ENCODE measurements at regions not wholly inside any gene's neighbourhood (a gene's known extent, or its start where the extent isn't known, plus 50 kb on each side); places are given as distances from the start of the nearest gene placed in this dataset.

DNA sequence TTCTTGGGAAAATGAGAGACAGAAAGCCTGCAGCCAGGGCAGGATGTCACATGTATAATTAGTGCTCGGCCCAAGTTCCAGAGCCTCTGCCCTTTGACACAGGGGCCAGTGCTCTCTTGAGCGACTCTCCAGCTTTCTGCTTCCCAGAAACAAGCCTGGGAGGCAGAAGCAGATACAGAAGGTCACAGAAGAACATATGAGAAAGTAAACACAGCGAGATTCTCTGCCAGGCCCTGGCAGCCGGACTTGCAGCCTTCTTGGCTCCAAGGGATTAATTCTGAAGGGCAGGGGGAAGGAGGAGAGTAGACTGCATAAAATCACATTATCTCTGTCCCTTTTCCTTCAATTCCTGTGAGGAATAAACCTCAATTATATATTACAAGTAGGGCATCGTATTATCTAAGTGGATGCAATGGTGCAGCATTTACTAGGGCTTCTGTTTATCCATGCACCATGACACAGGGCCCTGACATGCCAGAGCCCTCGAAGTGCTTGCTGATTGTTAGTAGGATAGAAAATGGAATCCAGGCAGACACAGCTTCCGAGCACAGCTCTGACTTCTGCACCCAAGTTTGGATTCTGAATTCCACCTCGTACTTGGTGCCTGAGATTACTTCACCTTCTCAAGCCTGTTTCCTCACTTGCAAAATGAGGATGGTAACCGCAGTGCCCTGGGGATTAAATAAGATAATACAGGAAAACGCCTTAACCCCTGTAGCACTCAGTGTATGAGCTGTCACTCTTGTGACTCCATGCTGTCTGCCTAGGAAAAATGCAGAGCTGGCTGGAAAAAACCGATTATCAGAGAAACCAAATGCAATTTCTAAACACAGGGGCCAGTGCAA lies 536.5 kb downstream of the TNS3 start:
- no peak for ATAC-seq (ENCODE audit: poor library complexity)
- H3K4me3 ChIP-seq (ENCODE audit: low read length) = no peak overlapping the region
- peaks cover 0 to 7% of the 10 kb centered on the region in 2 experiments for H3K9me3 ChIP-seq (ENCODE audit: control insufficient read depth in 1 of 2, insufficient read depth in 1 of 2, low read length in 2 of 2)
- intact Hi-C loops (cut with DNase I, micrococcal nuclease) = no loop called here
- CTCF ChIA-PET = no interaction called here
- Mint-ChIP-seq H3K4me3 (no peak overlapping the region), H3K27me3 (no peaks in the 10 kb centered on the region), H3K27ac (no peak overlapping the region), H3K9me3 (no peaks in the 10 kb centered on the region), H3K36me3 (ENCODE audit: low read depth) (no peaks in the 10 kb centered on the region), H3K4me1 (ENCODE audit: low read depth) (no peaks in the 10 kb centered on the region)
- no peaks in the 10 kb centered on the region for H3K4me1 ChIP-seq (ENCODE audit: insufficient read depth, low read length)
- no peaks in the 10 kb centered on the region for H3K36me3 ChIP-seq (ENCODE audit: insufficient read depth, low read length)
- no peak overlapping the region for H3K27ac ChIP-seq (ENCODE audit: low read depth in 1 of 2, low read length in 2 of 2)
- TF ChIP-seq, protein P1, sequence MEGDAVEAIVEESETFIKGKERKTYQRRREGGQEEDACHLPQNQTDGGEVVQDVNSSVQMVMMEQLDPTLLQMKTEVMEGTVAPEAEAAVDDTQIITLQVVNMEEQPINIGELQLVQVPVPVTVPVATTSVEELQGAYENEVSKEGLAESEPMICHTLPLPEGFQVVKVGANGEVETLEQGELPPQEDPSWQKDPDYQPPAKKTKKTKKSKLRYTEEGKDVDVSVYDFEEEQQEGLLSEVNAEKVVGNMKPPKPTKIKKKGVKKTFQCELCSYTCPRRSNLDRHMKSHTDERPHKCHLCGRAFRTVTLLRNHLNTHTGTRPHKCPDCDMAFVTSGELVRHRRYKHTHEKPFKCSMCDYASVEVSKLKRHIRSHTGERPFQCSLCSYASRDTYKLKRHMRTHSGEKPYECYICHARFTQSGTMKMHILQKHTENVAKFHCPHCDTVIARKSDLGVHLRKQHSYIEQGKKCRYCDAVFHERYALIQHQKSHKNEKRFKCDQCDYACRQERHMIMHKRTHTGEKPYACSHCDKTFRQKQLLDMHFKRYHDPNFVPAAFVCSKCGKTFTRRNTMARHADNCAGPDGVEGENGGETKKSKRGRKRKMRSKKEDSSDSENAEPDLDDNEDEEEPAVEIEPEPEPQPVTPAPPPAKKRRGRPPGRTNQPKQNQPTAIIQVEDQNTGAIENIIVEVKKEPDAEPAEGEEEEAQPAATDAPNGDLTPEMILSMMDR (IDR thresholded peaks at IDR 0.05) = no peak
- POLR2A ChIA-PET = no interaction called here
- no peak for DNase-seq
- peaks cover 0 to 3% of the 10 kb centered on the region in 2 experiments for H3K27me3 ChIP-seq (ENCODE audit: control insufficient read depth in 1 of 2, insufficient read depth in 2 of 2, low read length in 2 of 2)

DNA sequence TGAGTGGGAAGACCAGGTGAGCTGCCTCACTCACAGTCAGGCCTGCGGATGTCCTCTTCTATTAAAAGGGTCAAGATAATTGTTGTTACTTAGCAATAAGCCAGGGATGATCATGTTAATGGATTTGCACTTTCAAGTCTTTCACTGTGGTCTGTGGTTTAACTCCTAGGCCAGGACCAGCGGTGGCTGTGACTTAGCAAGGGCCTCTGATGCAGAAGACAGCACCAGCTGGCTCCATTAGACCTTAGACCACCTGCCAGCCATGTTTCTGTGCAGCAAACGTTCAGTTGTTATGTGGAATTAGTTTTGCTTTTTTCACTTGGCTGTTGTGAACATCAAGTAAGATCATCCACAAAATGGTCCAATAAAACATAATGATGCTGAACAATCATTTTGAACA lies 537.3 kb downstream of the TNS3 start:
- ChIA-PET POLR2A (no interaction called here), CTCF (no interaction called here)
- no peaks in the 10 kb centered on the region for H3K4me1 Mint-ChIP-seq (ENCODE audit: low read depth)
- H3K27ac Mint-ChIP-seq = no peak overlapping the region
- H3K27ac ChIP-seq (ENCODE audit: low read depth in 1 of 2, low read length in 2 of 2) = no peak overlapping the region
- TF ChIP-seq, protein P1 (IDR thresholded peaks at IDR 0.05) = no peak
- peaks cover 0 to 7% of the 10 kb centered on the region in 2 experiments for H3K9me3 ChIP-seq (ENCODE audit: control insufficient read depth in 1 of 2, insufficient read depth in 1 of 2, low read length in 2 of 2)
- no peaks in the 10 kb centered on the region for H3K9me3 Mint-ChIP-seq
- H3K36me3 Mint-ChIP-seq (ENCODE audit: low read depth) = no peaks in the 10 kb centered on the region
- H3K4me3 Mint-ChIP-seq = no peak overlapping the region
- H3K27me3 Mint-ChIP-seq = no peaks in the 10 kb centered on the region
- H3K4me1 ChIP-seq (ENCODE audit: insufficient read depth, low read length) = no peaks in the 10 kb centered on the region
- no peak overlapping the region for H3K4me3 ChIP-seq (ENCODE audit: low read length)
- peaks cover 0 to 3% of the 10 kb centered on the region in 2 experiments for H3K27me3 ChIP-seq (ENCODE audit: control insufficient read depth in 1 of 2, insufficient read depth in 2 of 2, low read length in 2 of 2)
- no peaks in the 10 kb centered on the region for H3K36me3 ChIP-seq (ENCODE audit: insufficient read depth, low read length)
- DNase-seq = no peak
- no peak for ATAC-seq (ENCODE audit: poor library complexity)
- intact Hi-C loops (cut with DNase I, micrococcal nuclease) = no loop called here

DNA sequence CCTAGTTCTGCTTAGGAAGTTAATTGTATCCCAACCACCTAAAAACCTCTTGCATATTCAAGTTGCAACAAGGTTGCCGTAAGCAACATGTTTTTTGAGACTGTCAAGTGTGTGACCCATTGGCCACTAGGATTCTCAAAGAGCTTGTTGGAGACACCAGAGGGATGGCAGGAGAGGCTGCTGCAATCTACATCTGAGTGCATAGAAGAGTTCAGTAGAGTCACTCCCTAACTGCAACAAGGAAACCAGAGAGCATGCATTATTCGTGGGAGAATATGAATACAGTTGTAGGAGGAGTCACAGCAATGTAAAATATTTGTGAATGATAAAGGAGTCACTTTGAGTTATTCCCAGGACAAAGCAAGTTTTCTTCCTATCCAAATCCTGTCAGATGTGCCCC lies 538.6 kb downstream of the TNS3 start:
- Histone ChIP-seq H3K4me3 (ENCODE audit: low read length) (no peak overlapping the region), H3K36me3 (ENCODE audit: insufficient read depth, low read length) (no peaks in the 10 kb centered on the region), H3K27me3 (ENCODE audit: control insufficient read depth in 1 of 2, insufficient read depth in 2 of 2, low read length in 2 of 2) (peaks cover 0 to 3% of the 10 kb centered on the region in 2 experiments), H3K4me1 (ENCODE audit: insufficient read depth, low read length) (no peaks in the 10 kb centered on the region), H3K27ac (ENCODE audit: low read depth in 1 of 2, low read length in 2 of 2) (no peak overlapping the region), H3K9me3 (ENCODE audit: control insufficient read depth in 1 of 2, insufficient read depth in 1 of 2, low read length in 2 of 2) (peaks cover 0 to 7% of the 10 kb centered on the region in 2 experiments)
- DNase-seq (no peak), ATAC-seq (ENCODE audit: poor library complexity) (no peak)
- TF ChIP-seq, protein P1 (IDR thresholded peaks at IDR 0.05) = no peak
- H3K36me3 Mint-ChIP-seq (ENCODE audit: low read depth) = no peaks in the 10 kb centered on the region
- intact Hi-C loops (cut with DNase I, micrococcal nuclease) = no loop called here
- POLR2A ChIA-PET = no interaction called here
- H3K27me3 Mint-ChIP-seq = no peaks in the 10 kb centered on the region
- no peaks in the 10 kb centered on the region for H3K4me1 Mint-ChIP-seq (ENCODE audit: low read depth)
- CTCF ChIA-PET = no interaction called here
- no peak overlapping the region for H3K4me3 Mint-ChIP-seq
- H3K9me3 Mint-ChIP-seq = no peaks in the 10 kb centered on the region
- H3K27ac Mint-ChIP-seq = no peak overlapping the region

All from CD4-positive, alpha-beta T cell (primary cell).